ENCODE measurements at regions not wholly inside any gene's neighbourhood (a gene's known extent, or its start where the extent isn't known, plus 50 kb on each side); places are given as distances from the start of the nearest gene placed in this dataset.
A peak's percentile ranks its signal among the peaks of the same experiment; 100 is the strongest.

- no peak for TF ChIP-seq CTCF (IDR thresholded peaks at IDR 0.05; ENCODE audit: insufficient read depth, low read length, severe bottlenecking)
- Histone ChIP-seq H3K36me3 (ENCODE audit: control insufficient read depth, insufficient read depth, low read length) (no peaks in the 10 kb centered on the region), H3K4me3 (ENCODE audit: low read depth, low read length) (no peak overlapping the region), H3K27me3 (ENCODE audit: control insufficient read depth, insufficient read depth, low read length) (no peaks in the 10 kb centered on the region)
- DNase-seq (ENCODE audit: low read depth) (no peak), FAIRE-seq (no peak)
Measured at GRCh38 chr18:27731211-27731610, 445.7 kb downstream of the CDH2 start.

DNA sequence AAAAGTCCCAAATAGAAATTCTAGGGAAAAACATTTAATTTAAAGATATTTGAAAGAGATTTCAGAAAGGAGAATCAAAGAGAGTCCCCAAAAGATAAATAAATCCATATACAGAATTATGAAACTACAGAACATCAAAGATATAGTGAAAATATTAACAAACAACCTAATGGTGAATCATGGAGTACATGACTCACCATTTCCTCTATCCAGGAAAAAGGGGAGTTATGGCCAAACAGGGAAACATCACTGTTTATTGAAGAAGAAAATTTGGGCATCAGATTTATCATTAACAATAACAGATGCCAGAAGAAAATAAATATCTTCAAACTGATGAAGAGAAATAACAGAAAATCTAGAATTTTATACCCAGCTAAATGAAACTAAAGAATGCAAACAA, 448.3 kb downstream of the CDH2 start:
- Histone ChIP-seq H3K36me3 (ENCODE audit: control insufficient read depth, insufficient read depth, low read length) (no peaks in the 10 kb centered on the region), H3K4me3 (ENCODE audit: low read depth, low read length) (no peak overlapping the region), H3K27me3 (ENCODE audit: control insufficient read depth, insufficient read depth, low read length) (no peaks in the 10 kb centered on the region)
- DNase-seq (ENCODE audit: low read depth) (peak; percentile 74), FAIRE-seq (no peak)
- TF ChIP-seq CTCF (IDR thresholded peaks at IDR 0.05; ENCODE audit: insufficient read depth, low read length, severe bottlenecking) = no peak

GRCh38 chr18:27724362-27724761, 452.6 kb downstream of the CDH2 start:
- Histone ChIP-seq H3K4me3 (ENCODE audit: low read depth, low read length) (no peak overlapping the region), H3K36me3 (ENCODE audit: control insufficient read depth, insufficient read depth, low read length) (no peaks in the 10 kb centered on the region), H3K27me3 (ENCODE audit: control insufficient read depth, insufficient read depth, low read length) (no peaks in the 10 kb centered on the region)
- no peak for TF ChIP-seq CTCF (IDR thresholded peaks at IDR 0.05; ENCODE audit: insufficient read depth, low read length, severe bottlenecking)
- FAIRE-seq = no peak
- no peak for DNase-seq (ENCODE audit: low read depth)

- DNase-seq (ENCODE audit: low read depth) (no peak), FAIRE-seq (no peak)
- H3K36me3 ChIP-seq (ENCODE audit: control insufficient read depth, insufficient read depth, low read length) = no peaks in the 10 kb centered on the region
- TF ChIP-seq CTCF (IDR thresholded peaks at IDR 0.05; ENCODE audit: insufficient read depth, low read length, severe bottlenecking) = no peak
- H3K27me3 ChIP-seq (ENCODE audit: control insufficient read depth, insufficient read depth, low read length) = no peaks in the 10 kb centered on the region
- H3K4me3 ChIP-seq (ENCODE audit: low read depth, low read length) = no peak overlapping the region
Measured at GRCh38 chr18:27723168-27723567, 453.8 kb downstream of the CDH2 start.

DNA sequence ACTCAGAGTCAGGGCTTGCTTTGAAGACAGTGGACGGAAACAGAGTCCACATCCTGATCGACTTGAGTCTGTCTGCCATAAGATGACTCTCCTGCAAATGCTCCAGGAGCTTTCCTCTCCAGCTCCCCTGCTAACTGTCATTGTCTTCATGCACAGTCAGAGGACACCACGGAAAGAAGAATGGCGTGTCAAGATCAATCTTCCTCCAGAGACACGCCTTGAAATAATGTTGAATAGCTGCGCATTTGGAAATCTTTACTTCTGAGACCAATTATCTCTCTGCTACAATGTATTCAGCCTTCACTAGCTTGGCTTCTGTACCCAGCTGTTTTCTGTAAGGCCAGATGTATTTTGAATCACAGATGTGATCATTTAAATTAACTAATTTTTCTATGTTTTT, 457.2 kb downstream of the CDH2 start:
- H3K27me3 ChIP-seq (ENCODE audit: control insufficient read depth, insufficient read depth, low read length) = no peaks in the 10 kb centered on the region
- H3K4me3 ChIP-seq (ENCODE audit: low read depth, low read length) = no peak overlapping the region
- DNase-seq (ENCODE audit: low read depth) (no peak), FAIRE-seq (peak; percentile 43)
- no peak for TF ChIP-seq CTCF (IDR thresholded peaks at IDR 0.05; ENCODE audit: insufficient read depth, low read length, severe bottlenecking)
- H3K36me3 ChIP-seq (ENCODE audit: control insufficient read depth, insufficient read depth, low read length) = no peaks in the 10 kb centered on the region

GRCh38 chr18:27717816-27718215, 459.1 kb downstream of the CDH2 start:
- DNase-seq (ENCODE audit: low read depth) (no peak), FAIRE-seq (no peak)
- no peaks in the 10 kb centered on the region for H3K27me3 ChIP-seq (ENCODE audit: control insufficient read depth, insufficient read depth, low read length)
- H3K36me3 ChIP-seq (ENCODE audit: control insufficient read depth, insufficient read depth, low read length) = no peaks in the 10 kb centered on the region
- TF ChIP-seq CTCF (IDR thresholded peaks at IDR 0.05; ENCODE audit: insufficient read depth, low read length, severe bottlenecking) = no peak
- H3K4me3 ChIP-seq (ENCODE audit: low read depth, low read length) = no peak overlapping the region

All from bronchial epithelial cell (primary cell).